DND-41 (cell line): ENCODE measurements at regions not wholly inside any gene's neighbourhood (a gene's known extent, or its start where the extent isn't known, plus 50 kb on each side); places are given as distances from the start of the nearest gene placed in this dataset.
"Not testable (repeated sequence)": the region's sequence is repeated elsewhere in the genome, so short reads cannot be mapped to it uniquely, and the experiment has no call there.

Source experiments
- ATAC-seq: fragments of 200-7000 bp; cut with Tn5 transposase; 3 replicates; pipeline ENCODE4 v1.9.1; 2021; ENCODE audit warnings: low read depth; ENCODE audit not compliant: insufficient read depth
- DNase-seq: peaks from one replicate; pipeline ENCODE4 v3.0.0-alpha.2; 2020
- H2AFZ ChIP-seq: 2 replicates; pipeline ENCODE4 v1.6.0; 2012; ENCODE audit warnings: low read depth, low read length
- H3K27ac ChIP-seq: 2 replicates; pipeline ENCODE4 v1.5.1; 2012; ENCODE audit warnings: low read length, inconsistent platforms
- H3K27me3 ChIP-seq: fragments of 200-600 bp; sonication (generic); 2 replicates; pipeline ENCODE4 v1.6.0; 2012; ENCODE audit warnings: low read length, mild to moderate bottlenecking, inconsistent platforms; ENCODE audit not compliant: insufficient read depth, poor library complexity
- H3K36me3 ChIP-seq: 2 replicates; pipeline ENCODE4 v1.5.1; 2012; ENCODE audit warnings: low read length, inconsistent platforms; ENCODE audit not compliant: insufficient read depth
- H3K4me1 ChIP-seq: 2 replicates; pipeline ENCODE4 v1.5.1; 2012; ENCODE audit warnings: mild to moderate bottlenecking, low read length; ENCODE audit not compliant: insufficient read depth
- H3K4me2 ChIP-seq: 2 replicates; pipeline ENCODE4 v1.6.0; 2012; ENCODE audit warnings: mild to moderate bottlenecking, moderate library complexity, low read length, inconsistent platforms; ENCODE audit not compliant: insufficient read depth
- H3K4me3 ChIP-seq, 2 experiments: fragments of 200-600 bp in 1 of 2; shearing (Covaris generic) in 1 of 2; 2 replicates each; pipeline ENCODE4 v1.5.1; 2012 to 2016; ENCODE audit warnings: inconsistent platforms in 2 of 2, low read length in 2 of 2, mild to moderate bottlenecking in 2 of 2, low read depth in 1 of 2, moderate library complexity in 1 of 2
- H3K79me2 ChIP-seq: 2 replicates; pipeline ENCODE4 v1.6.0; 2012; ENCODE audit warnings: low read length, inconsistent platforms; ENCODE audit not compliant: insufficient read depth
- H3K9ac ChIP-seq: 2 replicates; pipeline ENCODE4 v1.6.0; 2012; ENCODE audit warnings: low read depth, mild to moderate bottlenecking, inconsistent platforms, low read length, moderate library complexity
- H3K9me3 ChIP-seq: 2 replicates; pipeline ENCODE4 v1.5.1; 2012; ENCODE audit warnings: low read length, moderate library complexity, mild to moderate bottlenecking, inconsistent platforms; ENCODE audit not compliant: insufficient read depth, severe bottlenecking
- H4K20me1 ChIP-seq: 2 replicates; pipeline ENCODE4 v1.6.0; 2012; ENCODE audit warnings: low read length; ENCODE audit not compliant: insufficient read depth
- CTCF ChIP-seq: IDR thresholded peaks from 2 replicates; pipeline ENCODE4 v1.5.1; 2012; ENCODE audit warnings: borderline replicate concordance, low read length, moderate library complexity, mild to moderate bottlenecking; ENCODE audit not compliant: poor library complexity, severe bottlenecking; ENCODE audit errors: extremely low read depth
- EZH2 ChIP-seq: IDR thresholded peaks from 3 replicates; pipeline ENCODE4 v1.6.1; 2012; ENCODE audit warnings: borderline replicate concordance, low read depth, mild to moderate bottlenecking, moderate library complexity, low read length, inconsistent platforms; ENCODE audit not compliant: severe bottlenecking

GRCh38 chr6:132114201-132114825, 163.1 kb upstream of the CCN2 start:
- Histone ChIP-seq H3K9ac (no peak overlapping the region), H3K9me3 (peaks cover 7% of the 10 kb centered on the region), H3K4me2 (no peak overlapping the region), H4K20me1 (no peaks in the 10 kb centered on the region), H3K4me3 (no peak overlapping the region), H3K4me1 (no peaks in the 10 kb centered on the region), H2AFZ (no peak overlapping the region), H3K36me3 (no peaks in the 10 kb centered on the region), H3K27me3 (no peaks in the 10 kb centered on the region), H3K27ac (no peak overlapping the region), H3K79me2 (no peaks in the 10 kb centered on the region)
- TF ChIP-seq CTCF (no peak), EZH2 (no peak)
- DNase-seq, result no peak
- no peak for ATAC-seq

DNA sequence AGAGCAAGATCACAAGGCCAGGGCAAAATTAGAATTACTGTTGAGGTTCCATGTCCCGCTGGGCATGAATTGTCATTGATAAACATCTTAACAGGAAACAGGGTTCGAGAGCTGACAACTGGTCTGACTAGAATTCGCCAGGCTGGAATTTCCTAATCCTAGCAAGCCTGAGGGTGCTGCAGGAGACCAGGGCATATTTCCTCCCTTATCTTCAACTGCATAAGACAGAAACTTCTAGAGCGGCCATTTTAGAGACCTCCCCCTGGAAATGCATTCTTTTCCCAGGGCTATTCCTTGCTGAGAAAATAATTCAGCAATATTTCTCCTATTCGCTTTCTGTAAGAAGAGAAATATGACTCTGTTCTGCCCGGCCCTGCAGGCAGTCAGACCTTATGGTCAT, 158.6 kb upstream of the CCN2 start:
- H3K4me1 ChIP-seq, H3K36me3 ChIP-seq, H3K27ac ChIP-seq, H3K79me2 ChIP-seq, DNase-seq, H3K4me3 ChIP-seq, H3K4me2 ChIP-seq, H3K9ac ChIP-seq, H4K20me1 ChIP-seq, H2AFZ ChIP-seq, H3K27me3 ChIP-seq, ATAC-seq: not testable (repeated sequence)
- peaks cover 15% of the 10 kb centered on the region for H3K9me3 ChIP-seq

- TF ChIP-seq EZH2 (no peak), CTCF (no peak)
- H2AFZ ChIP-seq, result no peak overlapping the region
- no peaks in the 10 kb centered on the region for H3K36me3 ChIP-seq
- no peaks in the 10 kb centered on the region for H3K27me3 ChIP-seq
- H3K27ac ChIP-seq, result no peak overlapping the region
- H3K9ac ChIP-seq, result no peak overlapping the region
- H3K4me3 ChIP-seq, result no peak overlapping the region
- DNase-seq (no peak), ATAC-seq (no peak)
- peaks cover 15% of the 10 kb centered on the region for H3K9me3 ChIP-seq
- no peak overlapping the region for H3K4me2 ChIP-seq
- H3K79me2 ChIP-seq, result no peaks in the 10 kb centered on the region
- no peaks in the 10 kb centered on the region for H4K20me1 ChIP-seq
- no peaks in the 10 kb centered on the region for H3K4me1 ChIP-seq
These were observed 156.7 kb upstream of the CCN2 start for GRCh38 chr6:132107896-132108295.

- no peak for DNase-seq
- no peak for ATAC-seq
- H3K36me3 ChIP-seq, result no peaks in the 10 kb centered on the region
- no peaks in the 10 kb centered on the region for H3K4me1 ChIP-seq
- H3K9me3 ChIP-seq, result no peaks in the 10 kb centered on the region
- no peak overlapping the region for H3K4me3 ChIP-seq
- no peaks in the 10 kb centered on the region for H4K20me1 ChIP-seq
- TF ChIP-seq EZH2 (no peak), CTCF (no peak)
- no peak overlapping the region for H3K4me2 ChIP-seq
- no peak overlapping the region for H2AFZ ChIP-seq
- H3K27me3 ChIP-seq, result no peaks in the 10 kb centered on the region
- no peak overlapping the region for H3K27ac ChIP-seq
- no peak overlapping the region for H3K9ac ChIP-seq
- H3K79me2 ChIP-seq, result no peaks in the 10 kb centered on the region
These were observed 150.4 kb upstream of the CCN2 start for GRCh38 chr6:132101535-132101934.
